ENCODE measurements at regions not wholly inside any gene's neighbourhood (a gene's known extent, or its start where the extent isn't known, plus 50 kb on each side); places are given as distances from the start of the nearest gene placed in this dataset.

GRCh38 chr22:26756675-26757293, 99.4 kb downstream of the MIAT start:
- H3K4me3 ChIP-seq (ENCODE audit: low read depth, low read length): peak overlapping the region; percentile 24
- no peak for DNase-seq (ENCODE audit: low read depth)

DNA sequence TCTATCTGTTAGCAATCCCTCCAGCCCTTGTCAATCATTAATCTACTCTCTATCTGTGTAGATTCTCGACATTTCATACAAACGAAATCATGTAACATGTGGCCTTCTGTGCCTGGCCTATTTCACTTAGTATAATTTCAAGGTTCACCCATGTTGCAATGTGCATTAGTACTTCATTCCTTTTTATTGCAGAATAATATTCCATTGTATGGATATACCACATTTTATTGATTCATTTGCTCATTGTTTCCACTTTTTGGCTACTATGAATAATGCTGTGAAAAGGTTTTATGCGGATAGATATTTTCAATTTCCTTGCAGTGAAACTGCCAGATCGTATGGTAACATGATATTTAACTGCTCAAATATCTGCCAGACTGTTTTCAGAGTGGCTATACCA, 100.1 kb downstream of the MIAT start:
- TF ChIP-seq CTCF (IDR thresholded peaks at IDR 0.05; ENCODE audit: insufficient read depth, low read length, poor library complexity, severe bottlenecking): no peak
- Histone ChIP-seq H3K4me3 (ENCODE audit: low read depth, low read length) (no peak overlapping the region), H3K36me3 (ENCODE audit: control insufficient read depth, insufficient read depth, low read length) (no peaks in the 10 kb centered on the region), H3K27me3 (ENCODE audit: control insufficient read depth, insufficient read depth, low read length) (no peaks in the 10 kb centered on the region)
- DNase-seq (ENCODE audit: low read depth): no peak

More at GRCh38 chr22:26756675-26757293, 99.4 kb downstream of the MIAT start:
- H3K27me3 ChIP-seq (ENCODE audit: control insufficient read depth, insufficient read depth, low read length): no peaks in the 10 kb centered on the region
- peak; percentile 62 for TF ChIP-seq CTCF (IDR thresholded peaks at IDR 0.05; ENCODE audit: insufficient read depth, low read length, poor library complexity, severe bottlenecking)
- no peaks in the 10 kb centered on the region for H3K36me3 ChIP-seq (ENCODE audit: control insufficient read depth, insufficient read depth, low read length)

- Histone ChIP-seq H3K4me3 (ENCODE audit: low read depth, low read length) (no peak overlapping the region), H3K27me3 (ENCODE audit: control insufficient read depth, insufficient read depth, low read length) (no peaks in the 10 kb centered on the region), H3K36me3 (ENCODE audit: control insufficient read depth, insufficient read depth, low read length) (no peaks in the 10 kb centered on the region)
- no peak for TF ChIP-seq CTCF (IDR thresholded peaks at IDR 0.05; ENCODE audit: insufficient read depth, low read length, poor library complexity, severe bottlenecking)
- DNase-seq (ENCODE audit: low read depth): no peak
Observed at GRCh38 chr22:26762503-26763472, 105.4 kb downstream of the MIAT start.

DNA sequence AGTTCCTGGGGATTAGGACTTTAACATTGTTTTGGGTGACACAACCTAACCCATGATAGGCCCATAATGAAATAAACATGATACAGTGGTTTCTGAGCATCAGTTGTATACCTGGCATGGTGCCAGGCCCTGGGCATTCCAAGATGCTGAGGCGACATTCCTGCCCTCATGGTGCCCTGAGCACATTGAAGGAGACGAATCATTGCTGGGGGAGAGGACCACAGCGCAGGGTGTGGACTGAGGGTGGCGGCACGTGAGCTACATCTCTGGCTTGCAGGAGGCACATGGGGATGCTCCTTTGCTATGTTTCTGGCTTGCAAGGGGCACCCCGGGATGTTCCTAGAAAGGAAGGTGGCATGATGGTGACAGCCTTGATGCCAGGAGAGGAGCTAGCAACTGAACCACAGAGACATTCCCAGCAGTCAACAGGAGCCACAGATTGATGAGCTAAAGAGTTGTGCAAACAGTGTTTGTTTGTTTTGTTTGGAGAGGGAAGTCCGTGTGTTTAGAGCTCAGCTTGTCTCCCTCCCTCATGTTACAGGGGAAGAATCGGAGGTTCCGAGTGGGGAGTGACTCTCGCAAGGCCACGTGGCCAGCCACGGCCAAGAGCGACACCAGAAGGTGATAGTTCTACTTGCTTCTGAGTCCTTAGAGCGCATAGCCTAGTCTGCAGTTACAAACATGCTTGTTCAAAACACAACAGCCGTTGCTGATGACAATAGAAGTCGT, 106.4 kb downstream of the MIAT start:
- Histone ChIP-seq H3K36me3 (ENCODE audit: control insufficient read depth, insufficient read depth, low read length) (no peaks in the 10 kb centered on the region), H3K4me3 (ENCODE audit: low read depth, low read length) (no peak overlapping the region), H3K27me3 (ENCODE audit: control insufficient read depth, insufficient read depth, low read length) (no peaks in the 10 kb centered on the region)
- no peak for DNase-seq (ENCODE audit: low read depth)
- no peak for TF ChIP-seq CTCF (IDR thresholded peaks at IDR 0.05; ENCODE audit: insufficient read depth, low read length, poor library complexity, severe bottlenecking)

GRCh38 chr22:26766510-26767350, 109.3 kb downstream of the MIAT start:
- no peak for DNase-seq (ENCODE audit: low read depth)
- Histone ChIP-seq H3K4me3 (ENCODE audit: low read depth, low read length) (no peak overlapping the region), H3K36me3 (ENCODE audit: control insufficient read depth, insufficient read depth, low read length) (no peaks in the 10 kb centered on the region), H3K27me3 (ENCODE audit: control insufficient read depth, insufficient read depth, low read length) (no peaks in the 10 kb centered on the region)
- no peak for TF ChIP-seq CTCF (IDR thresholded peaks at IDR 0.05; ENCODE audit: insufficient read depth, low read length, poor library complexity, severe bottlenecking)

Measured in kidney epithelial cell (primary cell).